Skeletal muscle cell (primary cell): ENCODE measurements at regions not wholly inside any gene's neighbourhood (a gene's known extent, or its start where the extent isn't known, plus 50 kb on each side); places are given as distances from the start of the nearest gene placed in this dataset.

Experiments
- DNase-seq: peaks from one replicate; pipeline ENCODE4 v3.0.0-alpha.2; 2010; ENCODE audit warnings: low read depth
- H3K4me3 ChIP-seq: 2 replicates; pipeline ENCODE4 v1.5.1; 2011; ENCODE audit warnings: low read depth, mild to moderate bottlenecking, control low read depth, low read length, moderate library complexity

- DNase-seq: no peak
- H3K4me3 ChIP-seq: no peak overlapping the region
Measured at GRCh38 chr11:134749040-134749839, 337.2 kb upstream of the B3GAT1 start.

- no peak overlapping the region for H3K4me3 ChIP-seq
- DNase-seq: no peak
Measured at GRCh38 chr11:134746609-134747008, 334.6 kb upstream of the B3GAT1 start.

DNA sequence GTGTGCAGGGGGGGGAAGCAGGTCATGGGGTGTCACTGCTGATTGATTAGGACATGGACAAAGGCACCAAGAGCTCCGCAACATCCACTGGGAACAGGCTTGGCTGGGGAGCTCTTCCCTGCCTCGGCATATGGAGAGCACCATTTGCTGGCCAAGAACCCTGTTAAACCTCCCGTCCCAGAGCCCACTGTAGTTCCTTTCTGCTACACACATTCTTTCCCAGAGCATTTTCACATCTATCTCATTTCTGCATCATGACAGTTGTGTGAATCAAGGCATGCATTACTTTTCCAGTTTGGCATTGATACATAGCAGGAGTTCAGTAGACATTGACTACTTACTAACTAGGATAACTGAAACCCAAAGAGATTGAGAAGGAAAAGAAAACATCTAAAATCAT is 333.4 kb upstream of the B3GAT1 start:
- no peak for DNase-seq
- no peak overlapping the region for H3K4me3 ChIP-seq

- no peak for DNase-seq
Measured at GRCh38 chr11:134743820-134744195, 331.8 kb upstream of the B3GAT1 start.

GRCh38 chr11:134742956-134743819 is 331.1 kb upstream of the B3GAT1 start:
- no peak overlapping the region for H3K4me3 ChIP-seq
- no peak for DNase-seq

More at GRCh38 chr11:134743820-134744195, 331.8 kb upstream of the B3GAT1 start:
- no peak overlapping the region for H3K4me3 ChIP-seq

GRCh38 chr11:134742224-134742612 is 330.2 kb upstream of the B3GAT1 start:
- no peak overlapping the region for H3K4me3 ChIP-seq
- no peak for DNase-seq

DNA sequence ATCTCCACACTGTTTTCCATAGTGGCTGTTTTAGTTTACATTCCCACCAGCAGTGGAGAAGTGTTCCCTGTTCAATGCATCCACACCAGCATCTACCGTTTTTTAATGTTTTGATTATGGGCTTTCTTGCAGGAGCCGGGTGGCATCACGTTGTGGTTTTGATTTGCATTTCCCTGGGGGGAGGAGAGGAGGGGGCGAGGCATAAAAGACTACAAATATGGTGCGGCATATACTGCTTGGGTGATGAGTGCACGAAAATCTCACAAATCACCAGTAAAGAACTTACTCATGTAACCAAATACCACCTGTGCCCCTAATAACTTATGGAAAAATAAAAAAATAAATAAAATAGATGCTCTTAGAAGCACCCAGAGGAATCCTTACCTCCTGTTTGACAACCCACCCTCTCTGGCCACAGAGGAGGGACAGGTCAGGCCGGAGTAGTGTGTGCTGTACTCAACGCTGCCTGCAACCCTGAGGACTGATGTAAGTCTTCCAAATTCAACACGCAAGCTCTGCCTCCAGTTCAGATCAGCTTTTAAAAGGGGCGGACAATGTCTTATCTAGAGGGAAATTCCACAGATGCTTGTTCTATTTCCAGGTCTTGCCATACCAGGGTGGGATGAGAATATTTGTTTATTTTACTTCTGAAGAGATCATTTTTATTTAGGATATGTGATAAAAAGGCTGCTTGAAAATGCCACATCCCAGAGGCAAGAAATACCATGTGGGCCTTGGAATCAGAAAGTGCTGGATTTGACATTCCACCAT is 329.6 kb upstream of the B3GAT1 start:
- DNase-seq: no peak

GRCh38 chr11:134740590-134741261 is 328.7 kb upstream of the B3GAT1 start:
- H3K4me3 ChIP-seq: no peak overlapping the region
- DNase-seq: no peak

More for the DNA sequence above, 329.6 kb upstream of the B3GAT1 start:
- no peak overlapping the region for H3K4me3 ChIP-seq

GRCh38 chr11:134739136-134739535 is 327.1 kb upstream of the B3GAT1 start:
- no peak for DNase-seq
- no peak overlapping the region for H3K4me3 ChIP-seq

DNA sequence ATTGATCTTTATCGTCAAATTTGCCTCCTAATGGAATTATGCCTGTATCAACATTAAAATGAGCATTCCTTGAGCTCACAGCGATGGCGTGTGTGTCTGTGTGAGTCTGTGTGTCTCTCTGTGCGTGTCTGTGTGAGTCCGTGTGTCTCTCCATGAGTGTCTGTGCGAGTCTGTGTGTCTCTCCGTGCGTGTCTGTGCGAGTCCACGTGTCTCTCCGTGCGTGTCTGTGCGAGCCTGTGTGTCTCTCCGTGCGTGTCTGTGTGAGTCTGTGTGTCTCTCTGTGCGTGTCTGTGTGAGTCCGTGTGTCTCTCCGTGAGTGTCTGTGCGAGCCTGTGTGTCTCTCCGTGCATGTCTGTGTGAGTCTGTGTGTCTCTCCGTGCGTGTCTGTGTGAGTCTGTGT is 326.5 kb upstream of the B3GAT1 start:
- no peak for DNase-seq
- H3K4me3 ChIP-seq: no peak overlapping the region

GRCh38 chr11:134737563-134738510 is 325.8 kb upstream of the B3GAT1 start:
- no peak overlapping the region for H3K4me3 ChIP-seq
- DNase-seq: no peak

DNA sequence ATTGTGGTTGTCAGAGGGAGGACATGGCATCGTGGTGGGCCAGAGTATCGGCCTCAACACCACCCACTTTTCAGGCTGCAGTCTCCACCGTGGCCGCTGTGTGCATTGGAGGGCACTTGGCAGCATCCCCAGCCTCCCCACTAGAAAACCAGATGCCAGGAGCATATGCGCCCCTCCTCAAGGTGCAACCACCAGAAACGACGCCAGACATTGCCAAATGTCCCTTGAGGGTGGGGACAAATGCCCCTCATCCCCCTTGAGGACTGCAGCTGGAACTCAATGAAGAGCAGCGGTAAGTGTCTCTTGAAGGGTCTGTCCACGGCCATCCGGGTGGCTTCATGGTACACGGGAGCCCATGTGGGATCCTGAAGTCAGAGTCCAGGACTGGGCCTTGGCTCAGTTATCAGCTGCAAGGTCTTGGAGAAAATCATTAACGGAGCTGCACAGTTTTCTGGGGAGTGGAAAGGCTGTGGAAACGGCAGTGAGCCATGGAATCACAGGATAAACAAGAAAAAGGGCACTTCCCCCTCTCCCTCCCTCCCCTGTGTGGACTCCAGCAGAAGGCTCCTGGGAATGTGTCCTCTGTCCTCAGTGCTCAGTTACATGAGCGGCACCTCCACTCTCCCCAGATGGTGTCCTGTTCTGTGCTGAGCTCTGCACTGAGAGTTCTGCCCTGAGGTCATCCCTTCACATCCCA is 324.4 kb upstream of the B3GAT1 start:
- DNase-seq: no peak
- H3K4me3 ChIP-seq: no peak overlapping the region

GRCh38 chr11:134734894-134735293 is 322.9 kb upstream of the B3GAT1 start:
- H3K4me3 ChIP-seq: no peak overlapping the region
- no peak for DNase-seq

GRCh38 chr11:134734141-134734845 is 322.3 kb upstream of the B3GAT1 start:
- DNase-seq: no peak
- H3K4me3 ChIP-seq: no peak overlapping the region

GRCh38 chr11:134733646-134734045 is 321.6 kb upstream of the B3GAT1 start:
- no peak overlapping the region for H3K4me3 ChIP-seq
- no peak for DNase-seq

DNA sequence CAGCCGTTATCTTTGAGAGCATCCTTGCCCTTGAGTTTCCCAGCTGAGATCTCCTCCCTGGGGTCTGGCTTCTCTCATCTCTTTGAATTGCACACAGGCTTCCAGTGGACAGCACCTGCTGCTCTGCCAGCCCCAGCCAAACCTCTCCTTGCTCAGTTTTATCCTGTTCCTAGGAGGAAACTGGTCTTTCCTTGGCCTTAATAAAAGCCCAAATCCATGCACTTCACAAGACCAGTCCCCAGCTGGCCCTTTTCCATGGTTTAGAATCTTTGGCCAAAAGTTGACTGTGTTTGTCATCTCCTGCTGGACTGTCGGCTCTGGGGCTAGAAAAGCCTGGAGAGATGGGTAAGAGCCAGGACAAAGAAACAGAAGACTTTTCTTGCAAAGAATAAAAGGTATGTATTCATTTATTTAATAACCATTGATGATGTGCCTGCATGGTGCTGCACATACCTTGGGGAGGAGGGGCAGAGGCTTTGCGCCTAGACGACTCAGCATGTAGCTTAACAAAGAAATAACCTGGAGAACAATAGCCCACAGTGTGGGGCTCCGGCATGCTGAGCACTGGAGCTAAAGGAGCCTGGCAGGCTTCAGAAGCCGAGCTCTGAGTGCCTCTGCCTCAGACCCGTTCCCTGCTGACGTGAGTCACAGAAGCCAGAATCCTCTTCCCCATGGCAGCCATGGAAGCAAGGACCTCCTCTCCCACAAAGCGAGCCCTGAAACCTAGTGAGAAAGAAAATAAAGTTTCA is 319.3 kb upstream of the B3GAT1 start:
- H3K4me3 ChIP-seq: no peak overlapping the region
- no peak for DNase-seq
